HG02885 (cell line): ENCODE measurements at regions not wholly inside any gene's neighbourhood (a gene's known extent, or its start where the extent isn't known, plus 50 kb on each side); places are given as distances from the start of the nearest gene placed in this dataset.

ENCODE experiments used
- ATAC-seq: cut with Tn5 transposase; IDR thresholded peaks from one replicate; pipeline ENCODE4 v1.9.1; 2021; ENCODE audit warnings: mild to moderate bottlenecking; ENCODE audit not compliant: unreplicated experiment, poor library complexity

GRCh38 chr6:97867177-97867576 is 584.2 kb upstream of the MMS22L start:
- ATAC-seq = no peak

- ATAC-seq = no peak
Observed at GRCh38 chr6:97870273-97870672, 587.3 kb upstream of the MMS22L start.

GRCh38 chr6:97876711-97877110 is 593.7 kb upstream of the MMS22L start:
- no peak for ATAC-seq

- no peak for ATAC-seq
Observed at GRCh38 chr6:97882755-97883154, 599.7 kb upstream of the MMS22L start.

- ATAC-seq = no peak
Observed at GRCh38 chr6:97885325-97885724, 602.3 kb upstream of the MMS22L start.

GRCh38 chr6:97885828-97886227 is 602.8 kb upstream of the MMS22L start:
- ATAC-seq = no peak

- ATAC-seq = no peak
Observed at GRCh38 chr6:97901531-97901930, 618.5 kb upstream of the MMS22L start.

- no peak for ATAC-seq
Observed at GRCh38 chr6:97909380-97909779, 626.4 kb upstream of the MMS22L start.

GRCh38 chr6:97913721-97914120 is 630.7 kb upstream of the MMS22L start:
- no peak for ATAC-seq

GRCh38 chr6:97914912-97915311 is 631.9 kb upstream of the MMS22L start:
- ATAC-seq = no peak

- no peak for ATAC-seq
Observed at GRCh38 chr6:97915537-97915936, 632.5 kb upstream of the MMS22L start.

GRCh38 chr6:97917369-97917768 is 634.4 kb upstream of the MMS22L start:
- ATAC-seq = no peak

- ATAC-seq = no peak
Observed at GRCh38 chr6:97919046-97919445, 636.0 kb upstream of the MMS22L start.

GRCh38 chr6:97919631-97920030 is 636.6 kb upstream of the MMS22L start:
- no peak for ATAC-seq

GRCh38 chr6:97923249-97923648 is 640.2 kb upstream of the MMS22L start:
- ATAC-seq = no peak

GRCh38 chr6:97925504-97925903 is 642.5 kb upstream of the MMS22L start:
- no peak for ATAC-seq

- no peak for ATAC-seq
Observed at GRCh38 chr6:97939440-97940168, 656.6 kb upstream of the MMS22L start.

GRCh38 chr6:97947841-97948240 is 664.8 kb upstream of the MMS22L start:
- no peak for ATAC-seq

- no peak for ATAC-seq
Observed at GRCh38 chr6:97958134-97958533, 675.1 kb upstream of the MMS22L start.

GRCh38 chr6:97963193-97963592 is 680.2 kb upstream of the MMS22L start:
- no peak for ATAC-seq

GRCh38 chr6:97969065-97969464 is 686.0 kb upstream of the MMS22L start:
- ATAC-seq = no peak

GRCh38 chr6:97977084-97977483 is 694.1 kb upstream of the MMS22L start:
- ATAC-seq = no peak

GRCh38 chr6:97978855-97979271 is 695.8 kb upstream of the MMS22L start:
- ATAC-seq = no peak
